ENCODE measurements at regions not wholly inside any gene's neighbourhood (a gene's known extent, or its start where the extent isn't known, plus 50 kb on each side); places are given as distances from the start of the nearest gene placed in this dataset.
"Not testable (repeated sequence)": the region's sequence is repeated elsewhere in the genome, so short reads cannot be mapped to it uniquely, and the experiment has no call there.

GRCh38 chr5:28707706-28708105 lies 1669.3 kb upstream of the CDH9 start:
- intact Hi-C loops (cut with DNase I): no loop called here
- DNase-seq (ENCODE audit: missing footprints) (no peak), ATAC-seq (no peak)

- no peak for DNase-seq (ENCODE audit: missing footprints)
- intact Hi-C loops (cut with DNase I): no loop called here
- ATAC-seq: no peak
Measured at GRCh38 chr5:28703651-28704260, 1665.4 kb upstream of the CDH9 start.

DNA sequence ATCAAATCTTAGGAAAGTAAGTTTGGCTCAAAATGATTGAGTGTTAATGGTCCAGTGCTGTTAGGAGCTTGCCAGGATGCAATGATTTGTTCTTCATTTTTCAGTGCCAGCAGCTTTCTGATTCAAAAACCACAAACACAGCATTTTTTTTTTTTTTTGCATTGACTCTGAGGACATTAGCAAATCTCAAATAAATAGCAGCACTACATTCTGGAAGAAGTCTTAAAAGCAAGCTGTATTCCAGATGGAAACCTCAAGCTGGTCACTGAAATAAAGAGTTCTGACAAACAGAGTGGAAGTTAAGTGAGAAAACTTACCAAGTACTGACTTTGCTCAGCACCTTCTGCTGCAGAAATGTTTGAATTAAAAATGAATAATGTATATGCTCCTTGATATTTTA lies 1653.1 kb upstream of the CDH9 start:
- no peak for ATAC-seq
- intact Hi-C loops (cut with DNase I): no loop called here
- no peak for DNase-seq (ENCODE audit: missing footprints)

- no peak for DNase-seq (ENCODE audit: missing footprints)
Measured at GRCh38 chr5:28685794-28686193, 1647.4 kb upstream of the CDH9 start.

DNA sequence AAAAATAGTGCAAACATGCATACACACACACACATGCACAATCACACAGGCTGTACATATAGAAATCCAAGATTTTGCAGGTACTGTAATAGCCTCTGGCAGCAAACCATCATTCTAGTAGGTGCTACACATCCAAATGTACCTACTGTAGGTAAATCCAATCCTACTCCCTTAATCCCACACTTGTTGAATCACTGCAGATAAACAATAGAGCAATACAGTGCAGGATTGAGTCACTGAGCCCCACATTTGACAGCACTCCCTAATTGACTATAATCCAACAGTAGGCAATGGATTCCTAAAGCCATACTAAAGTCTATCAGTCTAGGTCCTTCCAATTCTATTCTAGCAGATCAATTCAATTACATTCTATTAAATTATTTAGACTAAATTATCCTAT lies 1640.5 kb upstream of the CDH9 start:
- ATAC-seq (no peak), DNase-seq (ENCODE audit: missing footprints) (no peak)
- intact Hi-C loops (cut with DNase I): no loop called here

More at GRCh38 chr5:28685794-28686193, 1647.4 kb upstream of the CDH9 start:
- intact Hi-C loops (cut with DNase I): no loop called here
- no peak for ATAC-seq

- no peak for ATAC-seq
- intact Hi-C loops (cut with DNase I): no loop called here
Measured at GRCh38 chr5:28666110-28666509, 1627.7 kb upstream of the CDH9 start.

DNA sequence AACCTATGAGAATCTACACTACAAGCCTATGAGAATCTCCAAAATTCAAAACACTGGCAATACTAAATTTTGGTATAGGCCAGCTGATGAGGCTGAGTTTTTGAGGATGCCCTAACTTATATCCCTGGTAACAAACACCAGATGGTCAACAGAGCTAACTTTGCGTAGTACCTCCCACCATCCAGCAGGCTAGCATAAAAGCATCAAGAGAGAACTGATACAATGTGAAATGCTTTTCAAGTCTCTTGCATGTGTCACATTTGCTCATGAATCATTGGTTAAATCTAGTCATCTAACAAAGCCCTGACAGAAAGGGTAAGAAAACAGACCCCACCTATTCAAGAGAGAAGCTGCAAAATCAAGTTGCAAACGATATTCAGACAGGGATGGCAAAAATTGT lies 1609.7 kb upstream of the CDH9 start:
- intact Hi-C loops (cut with DNase I): no loop called here
- ATAC-seq: no peak
- no peak for DNase-seq (ENCODE audit: missing footprints)

More at GRCh38 chr5:28666110-28666509, 1627.7 kb upstream of the CDH9 start:
- no peak for DNase-seq (ENCODE audit: missing footprints)

DNA sequence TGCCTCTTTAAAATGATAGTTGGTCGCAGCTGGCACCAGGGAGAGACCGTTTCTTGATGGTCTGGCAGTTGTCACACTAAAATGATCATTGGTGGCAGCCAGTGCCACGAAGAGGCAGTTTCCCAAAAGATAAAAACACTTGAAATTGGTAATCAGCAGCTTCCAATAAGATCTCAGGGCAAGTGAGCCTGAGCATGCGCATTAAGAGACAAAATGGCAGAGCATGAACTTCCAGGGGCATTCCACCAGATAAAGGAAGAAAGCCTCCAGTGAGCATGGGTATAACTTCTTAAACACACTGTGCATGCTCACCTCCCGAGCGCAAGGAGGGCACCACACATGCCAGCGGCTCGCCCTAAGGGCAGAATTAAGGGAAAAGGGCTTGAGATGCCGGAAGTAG lies 1594.2 kb upstream of the CDH9 start:
- ATAC-seq (no peak), DNase-seq (ENCODE audit: missing footprints) (peak; percentile 31)
- intact Hi-C loops (cut with DNase I): no loop called here

GRCh38 chr5:28603869-28604268 lies 1565.5 kb upstream of the CDH9 start:
- DNase-seq (ENCODE audit: missing footprints): no peak
- intact Hi-C loops (cut with DNase I): no loop called here
- no peak for ATAC-seq

- no peak for ATAC-seq
- no peak for DNase-seq (ENCODE audit: missing footprints)
- intact Hi-C loops (cut with DNase I): no loop called here
Measured at GRCh38 chr5:28602429-28602828, 1564.0 kb upstream of the CDH9 start.

GRCh38 chr5:28596707-28597106 lies 1558.3 kb upstream of the CDH9 start:
- intact Hi-C loops (cut with DNase I); ATAC-seq; DNase-seq (ENCODE audit: missing footprints): not testable (repeated sequence)

DNA sequence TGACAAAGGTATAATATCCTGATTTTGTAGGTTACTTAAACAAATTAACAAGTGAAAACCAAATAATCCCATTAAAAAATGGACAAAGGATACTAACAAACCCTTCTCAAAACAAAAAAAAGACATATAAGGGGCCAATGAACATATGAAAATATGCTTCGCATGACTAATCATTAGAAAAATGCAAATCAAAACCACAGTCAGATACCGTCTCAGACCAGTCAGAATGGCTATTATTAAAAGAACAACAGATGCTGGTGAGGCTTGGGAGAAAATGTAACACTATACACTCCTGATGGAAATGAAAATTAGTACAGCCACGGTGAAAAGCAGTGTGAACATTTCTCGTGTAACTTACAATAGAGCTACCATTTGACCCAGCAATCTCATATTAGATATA lies 1542.2 kb upstream of the CDH9 start:
- ATAC-seq (no peak), DNase-seq (ENCODE audit: missing footprints) (no peak)
- intact Hi-C loops (cut with DNase I): no loop called here

GRCh38 chr5:28576022-28576421 lies 1537.6 kb upstream of the CDH9 start:
- DNase-seq (ENCODE audit: missing footprints) (no peak), ATAC-seq (no peak)
- intact Hi-C loops (cut with DNase I): no loop called here

GRCh38 chr5:28575368-28575767 lies 1537.0 kb upstream of the CDH9 start:
- ATAC-seq: no peak
- DNase-seq (ENCODE audit: missing footprints): no peak
- intact Hi-C loops (cut with DNase I): no loop called here

DNA sequence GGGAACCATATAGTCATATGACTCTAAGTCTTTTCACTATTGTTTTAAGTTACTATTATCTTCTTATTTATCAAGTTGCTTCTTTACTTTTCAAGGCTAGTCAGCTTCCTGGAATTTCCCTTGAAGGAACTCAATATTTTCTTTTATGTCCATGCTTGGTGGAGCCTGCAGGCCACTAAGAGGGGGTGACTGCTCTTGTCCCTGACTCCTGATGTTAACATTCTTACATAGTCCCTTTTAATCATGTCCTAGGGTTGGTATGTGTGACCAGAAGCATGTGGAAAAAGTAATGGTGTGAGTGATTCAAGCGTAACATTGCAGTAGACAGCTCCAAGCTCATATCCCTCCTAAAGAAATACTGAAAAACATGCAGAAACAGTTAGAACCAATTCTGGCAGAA lies 1536.2 kb upstream of the CDH9 start:
- ATAC-seq: no peak
- no peak for DNase-seq (ENCODE audit: missing footprints)
- intact Hi-C loops (cut with DNase I): no loop called here

- intact Hi-C loops (cut with DNase I): no loop called here
- ATAC-seq (no peak), DNase-seq (ENCODE audit: missing footprints) (no peak)
Measured at GRCh38 chr5:28567048-28567447, 1528.7 kb upstream of the CDH9 start.

- ATAC-seq (no peak), DNase-seq (ENCODE audit: missing footprints) (no peak)
- intact Hi-C loops (cut with DNase I): no loop called here
Measured at GRCh38 chr5:28561522-28561921, 1523.1 kb upstream of the CDH9 start.

GRCh38 chr5:28558196-28558595 lies 1519.8 kb upstream of the CDH9 start:
- no peak for DNase-seq (ENCODE audit: missing footprints)
- ATAC-seq: no peak
- intact Hi-C loops (cut with DNase I): no loop called here

GRCh38 chr5:28557114-28557513 lies 1518.7 kb upstream of the CDH9 start:
- ATAC-seq: no peak
- no peak for DNase-seq (ENCODE audit: missing footprints)
- intact Hi-C loops (cut with DNase I): no loop called here

- ATAC-seq: no peak
- no peak for DNase-seq (ENCODE audit: missing footprints)
- intact Hi-C loops (cut with DNase I): no loop called here
Measured at GRCh38 chr5:28549588-28549987, 1511.2 kb upstream of the CDH9 start.

DNA sequence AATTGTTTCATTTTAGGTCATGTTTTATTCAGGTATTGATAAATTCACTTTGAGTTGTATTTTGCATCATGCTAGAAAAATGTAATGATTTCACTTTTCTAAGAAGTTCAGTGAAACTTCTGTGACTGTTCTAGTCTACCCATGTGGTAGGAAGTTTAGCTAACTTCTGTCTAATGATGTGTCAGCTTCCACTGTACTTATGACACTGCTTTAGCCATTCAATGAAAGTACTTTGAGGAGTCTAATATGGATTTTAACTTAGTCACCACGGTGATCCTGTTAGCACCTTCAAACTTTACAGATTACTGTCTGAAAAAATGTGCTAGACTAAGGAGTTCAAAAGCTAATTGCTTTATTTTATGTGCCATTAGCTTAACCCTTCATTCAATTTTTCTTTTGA lies 1510.5 kb upstream of the CDH9 start:
- intact Hi-C loops (cut with DNase I): no loop called here
- DNase-seq (ENCODE audit: missing footprints): no peak
- ATAC-seq: no peak

Data from Right ventricle myocardium inferior (tissue), 1 donor.